Adrenal gland (tissue), 9 donors: ENCODE measurements at regions not wholly inside any gene's neighbourhood (a gene's known extent, or its start where the extent isn't known, plus 50 kb on each side); places are given as distances from the start of the nearest gene placed in this dataset.

Source experiments
- DNase-seq, 7 donors: peaks; one replicate each; pipeline ENCODE4 v3.0.0-alpha.2; 2019 to 2020
- H3K27ac ChIP-seq, 5 donors: fragments of 200-600 bp; sonication (generic) in 4 of 5; 1 replicate in 3 of 5; 2 replicates in 2 of 5; pipeline versions ENCODE4 v1.5.1 to v1.8.0; 2016 to 2020; ENCODE audit warnings: mild to moderate bottlenecking in 1 of 5
- H3K27me3 ChIP-seq: fragments of 200-600 bp; 2 replicates; pipeline ENCODE4 v1.8.0; 2021
- H3K36me3 ChIP-seq, 2 donors: fragments of 200-600 bp; replicated peaks in 1 of 2; 1 replicate in 1 of 2; 2 replicates in 1 of 2; pipeline versions ENCODE4 v1.5.1 to v1.8.0; 2018 to 2022
- H3K4me1 ChIP-seq, 2 donors: fragments of 200-600 bp; replicated peaks in 1 of 2; 1 replicate in 1 of 2; 2 replicates in 1 of 2; pipeline versions ENCODE4 v1.5.1 to v1.8.0; 2018 to 2021
- H3K4me3 ChIP-seq, 4 donors: fragments of 200-600 bp; sonication (generic) in 3 of 4; one replicate each; pipeline ENCODE4 v1.5.1; 2016 to 2018
- H3K9me3 ChIP-seq, 3 donors: fragments of 200-600 bp; sonication (generic) in 1 of 3; replicated peaks in 1 of 3; 1 replicate in 2 of 3; 2 replicates in 1 of 3; pipeline versions ENCODE4 v1.5.1 to v1.8.0; 2016 to 2021
- CTCF ChIP-seq, 6 experiments: fragments of 450-650 bp in 4 of 6; fragments of 200-600 bp in 2 of 6; sonication (generic) in 1 of 6; IDR thresholded peaks; 1 replicate in 5 of 6; 2 replicates in 1 of 6; pipeline versions ENCODE4 v1.5.1 to v1.8.0; 2016 to 2021; ENCODE audit warnings: antibody characterized with exemption in 6 of 6, mild to moderate bottlenecking in 2 of 6, moderate library complexity in 1 of 6
- POLR2A ChIP-seq, 2 donors: fragments of 450-650 bp; IDR thresholded peaks; one replicate each; pipeline ENCODE4 v1.6.1; 2017; ENCODE audit warnings: antibody characterized with exemption in 2 of 2, mild to moderate bottlenecking in 2 of 2, moderate library complexity in 1 of 2
- WGBS, 4 donors: extraction: QIAGEN DNeasy Blood & Tissue Kit in 2 of 4; methylation state at CpG; one replicate each; pipeline versions ENCODE4 v1.1.5 to v1.1.7; 2013 to 2017; 5-methylcytosine and 5-hydroxymethylcytosine counted together
- intact Hi-C, 2 donors: fragments of 100-400 bp; cut with DNase I; formaldehyde crosslinking; loops; one replicate each; pipeline versions ENCODE4 v1.14.1 to v1.15.0; 2022 to 2023
- donor health status: healthy with polysubstance abuse.
- donor health status: Bipolar disorder and iron deficiency.
- donor health status: DM: yes; HTN: yes; CAD: no.
- donor health status: DM: no; HTN: no; CAD: no.
- donor health status: DM: no; HTN: no; CAD: no.

- no peak overlapping the region for H3K4me3 ChIP-seq
- whole genome bisulfite sequencing, 4 donors, result 66 to 84% (median 76%) methylated on average over 2 to 7 of the region's 7 CpGs
- H3K36me3 ChIP-seq, result no peaks in the 10 kb centered on the region
- H3K9me3 ChIP-seq, result no peaks in the 10 kb centered on the region
- no peaks in the 10 kb centered on the region for H3K4me1 ChIP-seq
- intact Hi-C loops, result no loop called here
- TF ChIP-seq CTCF (IDR thresholded peaks at IDR 0.05), result no peak
- no peak for TF ChIP-seq POLR2A (IDR thresholded peaks at IDR 0.05)
- no peak overlapping the region for H3K27ac ChIP-seq
- no peaks in the 10 kb centered on the region for H3K27me3 ChIP-seq
- no peak for DNase-seq
These were observed 92.9 kb upstream of the GRID2 start for GRCh38 chr4:92210906-92211305.

- Histone ChIP-seq H3K27me3 (no peaks in the 10 kb centered on the region), H3K9me3 (peaks cover 0 to 3% (median 0%) of the 10 kb centered on the region in 3 donors), H3K27ac (no peak overlapping the region), H3K4me3 (no peak overlapping the region), H3K4me1 (no peaks in the 10 kb centered on the region), H3K36me3 (no peaks in the 10 kb centered on the region)
- intact Hi-C loops, result no loop called here
- TF ChIP-seq CTCF (IDR thresholded peaks at IDR 0.05), result no peak
- TF ChIP-seq POLR2A (IDR thresholded peaks at IDR 0.05), result no peak
- no peak for DNase-seq
- WGBS, 4 donors, result 68 to 86% (median 78%) methylated on average over 4 of the region's 4 CpGs
These were observed 88.3 kb upstream of the GRID2 start for GRCh38 chr4:92215476-92215875.

GRCh38 chr4:92231511-92231910 is 72.3 kb upstream of the GRID2 start:
- no peak overlapping the region for H3K27ac ChIP-seq
- no peaks in the 10 kb centered on the region for H3K27me3 ChIP-seq
- WGBS, 4 donors, result 74 to 79% (median 76%) methylated on average over 1 of the region's 1 CpG
- no peak for DNase-seq
- no peaks in the 10 kb centered on the region for H3K4me1 ChIP-seq
- H3K9me3 ChIP-seq, result no peaks in the 10 kb centered on the region
- intact Hi-C loops, result no loop called here
- H3K4me3 ChIP-seq, result no peak overlapping the region
- H3K36me3 ChIP-seq, result no peaks in the 10 kb centered on the region
- no peak for TF ChIP-seq POLR2A (IDR thresholded peaks at IDR 0.05)
- no peak for TF ChIP-seq CTCF (IDR thresholded peaks at IDR 0.05)

GRCh38 chr4:92232566-92232965 is 71.2 kb upstream of the GRID2 start:
- intact Hi-C loops, result no loop called here
- H3K9me3 ChIP-seq, result no peaks in the 10 kb centered on the region
- no peak overlapping the region for H3K4me3 ChIP-seq
- H3K27ac ChIP-seq, result no peak overlapping the region
- H3K27me3 ChIP-seq, result no peaks in the 10 kb centered on the region
- no peak for TF ChIP-seq CTCF (IDR thresholded peaks at IDR 0.05)
- no peak for TF ChIP-seq POLR2A (IDR thresholded peaks at IDR 0.05)
- H3K36me3 ChIP-seq, result no peaks in the 10 kb centered on the region
- no peak for DNase-seq
- no peaks in the 10 kb centered on the region for H3K4me1 ChIP-seq
